ENCODE measurements at regions not wholly inside any gene's neighbourhood (a gene's known extent, or its start where the extent isn't known, plus 50 kb on each side); places are given as distances from the start of the nearest gene placed in this dataset.

GRCh38 chr11:95478003-95478402 lies 247.0 kb upstream of the SESN3 start:
- H3K18ac ChIP-seq (ENCODE audit: extremely low read depth, low read length), result no peak overlapping the region
- H4K5ac ChIP-seq (ENCODE audit: insufficient read length, low read depth, low read length), result no peak overlapping the region
- no peak overlapping the region for H3K27ac ChIP-seq (ENCODE audit: low read depth, low read length)
- H2BK5ac ChIP-seq (ENCODE audit: low read depth, low read length), result no peak overlapping the region
- no peak overlapping the region for H3K56ac ChIP-seq (replicated peaks; ENCODE audit: insufficient read length, low read depth, low read length)
- H3K23ac ChIP-seq (ENCODE audit: insufficient read length), result no peak overlapping the region
- H2BK15ac ChIP-seq (ENCODE audit: low read length), result no peak overlapping the region
- no peak overlapping the region for H3K4me3 ChIP-seq (ENCODE audit: extremely low read depth in 1 of 4, insufficient read depth in 2 of 4, low read depth in 3 of 4, low read length in 4 of 4)
- no peaks in the 10 kb centered on the region for H4K20me1 ChIP-seq (replicated peaks in 1 of 2; ENCODE audit: control insufficient read depth in 1 of 2, insufficient read depth in 2 of 2, low read length in 2 of 2)
- no peaks in the 10 kb centered on the region for H3K79me2 ChIP-seq (ENCODE audit: control insufficient read depth in 1 of 2, insufficient read depth in 2 of 2, low read length in 2 of 2)
- no peaks in the 10 kb centered on the region; a peak in 1 of 8 replicates for H3K36me3 ChIP-seq (ENCODE audit: control insufficient read depth in 2 of 4, insufficient read depth in 4 of 4, low read length in 3 of 4)
- no peak overlapping the region for H2BK12ac ChIP-seq (ENCODE audit: low read depth, low read length)
- no peak overlapping the region for H2AK5ac ChIP-seq (ENCODE audit: low read depth, low read length)
- POLR2A ChIA-PET (ENCODE audit: partially characterized antibody), result no interaction called here
- H3K79me1 ChIP-seq (ENCODE audit: low read depth, low read length), result no peaks in the 10 kb centered on the region
- no peak overlapping the region for H3K4me2 ChIP-seq (ENCODE audit: insufficient read depth in 1 of 2, low read depth in 2 of 2, low read length in 2 of 2)
- peaks cover 0 to 13% of the 10 kb centered on the region in 2 experiments; a peak in 1 of 4 replicates for H3K9me3 ChIP-seq (ENCODE audit: insufficient read depth in 2 of 2, low read depth in 1 of 2, low read length in 1 of 2)
- H2BK120ac ChIP-seq (replicated peaks; ENCODE audit: low read depth, low read length), result no peak overlapping the region
- FAIRE-seq, result no peak
- no peak overlapping the region for H3K9ac ChIP-seq (replicated peaks in 1 of 4; ENCODE audit: extremely low read depth in 1 of 4, low read depth in 3 of 4, low read length in 3 of 4)
- no peak overlapping the region for H4K8ac ChIP-seq (ENCODE audit: extremely low read depth, insufficient read depth, low read length)
- H2BK20ac ChIP-seq (ENCODE audit: low read length), result no peak overlapping the region
- no peak for DNase-seq (ENCODE audit: low read depth in 1 of 2, low spot score in 2 of 2)
- H3K27me3 ChIP-seq (replicated peaks in 1 of 4; ENCODE audit: control insufficient read depth in 3 of 4, extremely low read depth in 1 of 4, insufficient read depth in 3 of 4, low read length in 3 of 4), result no peaks in the 10 kb centered on the region
- CTCF ChIA-PET (ENCODE audit: partially characterized antibody), result interaction anchor here (1.4 to 1.9 kb wide), 2 partner anchors 17 to 22 kb away, joined by 3 to 5 read pairs; no protein-coding TSS in a partner anchor
- no peak overlapping the region for H4K91ac ChIP-seq (replicated peaks; ENCODE audit: insufficient read length, low read length)
- H3K14ac ChIP-seq (ENCODE audit: insufficient read length), result no peak overlapping the region
- H3K4ac ChIP-seq (replicated peaks; ENCODE audit: insufficient read length, low read depth, low read length), result no peak overlapping the region
- H3K23me2 ChIP-seq (ENCODE audit: low read depth, low read length), result no peaks in the 10 kb centered on the region
- H2AFZ ChIP-seq (ENCODE audit: low read length), result no peak overlapping the region
- no peaks in the 10 kb centered on the region for H3K4me1 ChIP-seq (replicated peaks in 1 of 4; ENCODE audit: control insufficient read depth in 3 of 4, insufficient read depth in 4 of 4, low read length in 3 of 4)
- TF ChIP-seq CHD1 (IDR thresholded peaks at IDR 0.05; ENCODE audit: low read depth, low read length) (no peak), YY1 (IDR thresholded peaks at IDR 0.05; ENCODE audit: low read depth, low read length) (no peak), RFX5 (IDR thresholded peaks at IDR 0.05; ENCODE audit: borderline replicate concordance, low read depth, low read length) (no peak), CBX5 (IDR thresholded peaks at IDR 0.05; ENCODE audit: low read depth, low read length) (no peak), POU5F1 (IDR thresholded peaks at IDR 0.05; ENCODE audit: low read depth, low read length) (no peak), RAD21 (IDR thresholded peaks at IDR 0.05 in 1 of 2, conservative IDR thresholded peaks at IDR 0.05 in 1 of 2; ENCODE audit: low read depth in 2 of 2, low read length in 2 of 2) (no peak), SRF (IDR thresholded peaks at IDR 0.05; ENCODE audit: low read depth, low read length) (no peak), EP300 (IDR thresholded peaks at IDR 0.05; ENCODE audit: borderline replicate concordance in 1 of 2, low read depth in 2 of 2, low read length in 2 of 2) (no peak), SIRT6 (IDR thresholded peaks at IDR 0.05; ENCODE audit: low read length) (no peak), KDM1A (IDR thresholded peaks at IDR 0.05; ENCODE audit: borderline replicate concordance, low read length) (no peak), CBX8 (IDR thresholded peaks at IDR 0.05; ENCODE audit: borderline replicate concordance, low read depth, low read length) (no peak), CHD2 (IDR thresholded peaks at IDR 0.05; ENCODE audit: low read length) (no peak), CREB1 (IDR thresholded peaks at IDR 0.05) (no peak), SP4 (IDR thresholded peaks at IDR 0.05; ENCODE audit: low read length) (no peak), TEAD4 (IDR thresholded peaks at IDR 0.05; ENCODE audit: low read depth, low read length) (no peak), NANOG (IDR thresholded peaks at IDR 0.05; ENCODE audit: insufficient read depth, low read depth, low read length, poor library complexity, severe bottlenecking) (no peak), JUN (IDR thresholded peaks at IDR 0.05; ENCODE audit: low read depth, low read length) (no peak)
